ENCODE measurements at regions not wholly inside any gene's neighbourhood (a gene's known extent, or its start where the extent isn't known, plus 50 kb on each side); places are given as distances from the start of the nearest gene placed in this dataset.

DNA sequence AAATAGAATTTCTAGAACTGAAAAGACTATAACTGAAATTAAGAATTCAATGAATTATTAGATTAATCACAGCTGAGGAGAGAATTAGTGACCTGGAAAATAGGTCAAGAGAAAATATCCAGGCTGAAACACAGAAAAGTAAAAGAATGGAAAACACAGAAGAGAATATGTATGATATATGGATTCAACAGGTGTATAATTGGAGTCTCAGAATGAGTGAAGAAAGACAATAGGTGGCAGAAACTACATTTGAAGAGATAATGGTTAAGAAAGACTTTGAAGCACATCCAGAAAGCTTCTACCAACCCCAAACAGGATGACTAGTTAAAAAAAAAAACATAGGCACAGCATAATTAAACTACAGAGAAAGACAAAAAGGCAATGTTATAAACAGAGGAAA is 196.2 kb upstream of the ASCC3 start:
- TF ChIP-seq, protein P1, sequence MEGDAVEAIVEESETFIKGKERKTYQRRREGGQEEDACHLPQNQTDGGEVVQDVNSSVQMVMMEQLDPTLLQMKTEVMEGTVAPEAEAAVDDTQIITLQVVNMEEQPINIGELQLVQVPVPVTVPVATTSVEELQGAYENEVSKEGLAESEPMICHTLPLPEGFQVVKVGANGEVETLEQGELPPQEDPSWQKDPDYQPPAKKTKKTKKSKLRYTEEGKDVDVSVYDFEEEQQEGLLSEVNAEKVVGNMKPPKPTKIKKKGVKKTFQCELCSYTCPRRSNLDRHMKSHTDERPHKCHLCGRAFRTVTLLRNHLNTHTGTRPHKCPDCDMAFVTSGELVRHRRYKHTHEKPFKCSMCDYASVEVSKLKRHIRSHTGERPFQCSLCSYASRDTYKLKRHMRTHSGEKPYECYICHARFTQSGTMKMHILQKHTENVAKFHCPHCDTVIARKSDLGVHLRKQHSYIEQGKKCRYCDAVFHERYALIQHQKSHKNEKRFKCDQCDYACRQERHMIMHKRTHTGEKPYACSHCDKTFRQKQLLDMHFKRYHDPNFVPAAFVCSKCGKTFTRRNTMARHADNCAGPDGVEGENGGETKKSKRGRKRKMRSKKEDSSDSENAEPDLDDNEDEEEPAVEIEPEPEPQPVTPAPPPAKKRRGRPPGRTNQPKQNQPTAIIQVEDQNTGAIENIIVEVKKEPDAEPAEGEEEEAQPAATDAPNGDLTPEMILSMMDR (conservative IDR thresholded peaks at IDR 0.05): no peak
- TF ChIP-seq ZFX (IDR thresholded peaks at IDR 0.05): no peak

Measured in C4-2B (cell line).